GM12891 (cell line): ENCODE measurements at regions not wholly inside any gene's neighbourhood (a gene's known extent, or its start where the extent isn't known, plus 50 kb on each side); places are given as distances from the start of the nearest gene placed in this dataset.

Experiments used
- POLR2A ChIP-seq: IDR thresholded peaks from 2 replicates; pipeline ENCODE4 v1.6.1; 2011; ENCODE audit warnings: low read depth, low read length, control low read depth
- POLR2AphosphoS5 ChIP-seq: IDR thresholded peaks from 2 replicates; pipeline ENCODE4 v1.6.1; 2011; ENCODE audit warnings: low read depth, low read length, control low read depth
- SPI1 ChIP-seq: IDR thresholded peaks from 2 replicates; pipeline ENCODE4 v1.6.1; 2011; ENCODE audit warnings: low read depth, low read length, control low read depth
- TAF1 ChIP-seq: IDR thresholded peaks from 2 replicates; pipeline ENCODE4 v1.6.1; 2011; ENCODE audit warnings: low read depth, low read length, control low read depth

DNA sequence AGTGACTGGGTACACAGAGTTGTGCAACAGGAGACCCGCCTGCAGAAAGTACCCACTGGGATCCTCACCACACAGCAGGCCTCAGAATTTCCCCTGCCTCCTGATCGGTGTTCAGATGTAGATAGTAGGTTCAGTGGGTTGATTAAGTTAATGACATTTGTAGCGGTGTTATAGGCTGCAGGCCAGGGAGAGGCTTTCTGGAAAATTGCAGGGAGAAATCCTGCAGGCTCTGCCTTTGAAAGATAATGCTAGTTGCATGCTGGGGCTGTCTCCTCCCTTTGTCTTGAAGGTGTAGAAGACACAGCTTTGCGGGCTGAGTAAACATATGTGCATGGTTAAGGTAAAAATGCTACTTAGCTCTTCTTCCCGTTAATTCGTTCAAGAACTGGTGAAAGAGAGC, 406.3 kb upstream of the RBFOX1 start:
- TF ChIP-seq POLR2AphosphoS5 (no peak), TAF1 (no peak), POLR2A (no peak), SPI1 (no peak)
